HepG2 (cell line): ENCODE measurements at regions not wholly inside any gene's neighbourhood (a gene's known extent, or its start where the extent isn't known, plus 50 kb on each side); places are given as distances from the start of the nearest gene placed in this dataset.

ENCODE experiments used
- ADNP ChIP-seq: sonication (generic); formaldehyde crosslinking; IDR thresholded peaks from 2 replicates; pipeline ENCODE4 v1.4.0; 2020; ENCODE audit warnings: missing genetic modification reagents
- ARID2 ChIP-seq: sonication (generic); formaldehyde crosslinking; IDR thresholded peaks from 2 replicates; pipeline ENCODE4 v1.8.1; 2022; ENCODE audit warnings: mild to moderate bottlenecking, missing genetic modification reagents, borderline replicate concordance
- DR1 ChIP-seq: sonication (generic); formaldehyde crosslinking; IDR thresholded peaks from 2 replicates; pipeline ENCODE4 v1.8.0; 2021; ENCODE audit warnings: mild to moderate bottlenecking, missing genetic modification reagents, inconsistent platforms
- FOXA1 ChIP-seq, 2 experiments: fragments of 450-650 bp in 1 of 2; sonication (generic) in 1 of 2; formaldehyde crosslinking in 1 of 2; IDR thresholded peaks; 2 replicates each; pipeline versions ENCODE4 v1.4.0 to v1.6.1; 2016 to 2020; ENCODE audit warnings: missing genetic modification reagents in 1 of 2
- KDM1A ChIP-seq: IDR thresholded peaks from 2 replicates; pipeline ENCODE4 v1.6.1; 2016; ENCODE audit warnings: missing compliant biosample characterization
- KDM5B ChIP-seq: sonication (generic); formaldehyde crosslinking; IDR thresholded peaks from 2 replicates; pipeline ENCODE4 v1.4.0; 2020; ENCODE audit warnings: missing genetic modification reagents, mild to moderate bottlenecking, borderline replicate concordance
- KLF11 ChIP-seq: IDR thresholded peaks from 2 replicates; pipeline ENCODE4 v1.6.1; 2016; ENCODE audit warnings: missing compliant biosample characterization
- MAZ ChIP-seq, 2 experiments: sonication (generic) in 1 of 2; formaldehyde crosslinking in 1 of 2; IDR thresholded peaks; 2 replicates each; pipeline versions ENCODE4 v1.5.0 to v1.6.1; 2012 to 2020; ENCODE audit warnings: low read depth in 2 of 2, mild to moderate bottlenecking in 2 of 2, borderline replicate concordance in 1 of 2, improper control_type of control experiment in 1 of 2, low read length in 1 of 2, missing genetic modification reagents in 1 of 2, moderate library complexity in 1 of 2
- MYC ChIP-seq: sonication (generic); formaldehyde crosslinking; IDR thresholded peaks from 2 replicates; pipeline ENCODE4 v1.9.0; 2021; ENCODE audit warnings: missing genetic modification reagents, borderline replicate concordance
- POLR2AphosphoS5 ChIP-seq: IDR thresholded peaks from 2 replicates; pipeline ENCODE4 v1.6.1; 2012; ENCODE audit warnings: low read depth, low read length
- RFX1 ChIP-seq: fragments of 450-650 bp; IDR thresholded peaks from 2 replicates; pipeline ENCODE4 v1.6.1; 2017
- ZBTB3 ChIP-seq: sonication (generic); formaldehyde crosslinking; IDR thresholded peaks from 2 replicates; pipeline ENCODE4 v1.4.0; 2020; ENCODE audit warnings: low read depth, mild to moderate bottlenecking, moderate library complexity, missing genetic modification reagents, borderline replicate concordance
- ZFAT ChIP-seq: sonication (generic); formaldehyde crosslinking; conservative IDR thresholded peaks from 2 replicates; pipeline ENCODE4 v1.8.1; 2023; ENCODE audit warnings: missing genetic modification reagents, inconsistent platforms
- ZFP36 ChIP-seq: fragments of 150-350 bp; IDR thresholded peaks from 2 replicates; pipeline ENCODE4 v1.6.1; 2018; ENCODE audit warnings: borderline replicate concordance, low read length, low read depth; ENCODE audit not compliant: partially characterized antibody
- ZNF138 ChIP-seq: sonication (generic); formaldehyde crosslinking; IDR thresholded peaks from 2 replicates; pipeline ENCODE4 v1.5.0; 2020; ENCODE audit warnings: mild to moderate bottlenecking, low read depth, missing genetic modification reagents
- ZNF430 ChIP-seq: sonication (generic); formaldehyde crosslinking; IDR thresholded peaks from 2 replicates; pipeline ENCODE4 v1.9.0; 2021; ENCODE audit warnings: mild to moderate bottlenecking, missing genetic modification reagents
- ZNF724P ChIP-seq: sonication (generic); formaldehyde crosslinking; IDR thresholded peaks from 2 replicates; pipeline ENCODE4 v1.8.0; 2022; ENCODE audit warnings: missing genetic modification reagents, borderline replicate concordance
- ZNF75D ChIP-seq: sonication (generic); formaldehyde crosslinking; IDR thresholded peaks from 2 replicates; pipeline ENCODE4 v1.8.1; 2023; ENCODE audit warnings: missing genetic modification reagents, mild to moderate bottlenecking, borderline replicate concordance
- ZNF775 ChIP-seq: sonication (generic); formaldehyde crosslinking; IDR thresholded peaks from 2 replicates; pipeline ENCODE4 v1.4.0; 2020; ENCODE audit warnings: missing genetic modification reagents, mild to moderate bottlenecking, moderate library complexity, borderline replicate concordance
- TF ChIP-seq, protein P1 (sequence below), 2 experiments: fragments of 450-650 bp in 1 of 2; sonication (generic) in 1 of 2; formaldehyde crosslinking in 1 of 2; IDR thresholded peaks; 2 replicates each; pipeline versions ENCODE4 v1.6.1 to v1.8.0; 2016 to 2022; ENCODE audit warnings: antibody characterized with exemption in 1 of 2, mild to moderate bottlenecking in 1 of 2, missing genetic modification reagents in 1 of 2

DNA sequence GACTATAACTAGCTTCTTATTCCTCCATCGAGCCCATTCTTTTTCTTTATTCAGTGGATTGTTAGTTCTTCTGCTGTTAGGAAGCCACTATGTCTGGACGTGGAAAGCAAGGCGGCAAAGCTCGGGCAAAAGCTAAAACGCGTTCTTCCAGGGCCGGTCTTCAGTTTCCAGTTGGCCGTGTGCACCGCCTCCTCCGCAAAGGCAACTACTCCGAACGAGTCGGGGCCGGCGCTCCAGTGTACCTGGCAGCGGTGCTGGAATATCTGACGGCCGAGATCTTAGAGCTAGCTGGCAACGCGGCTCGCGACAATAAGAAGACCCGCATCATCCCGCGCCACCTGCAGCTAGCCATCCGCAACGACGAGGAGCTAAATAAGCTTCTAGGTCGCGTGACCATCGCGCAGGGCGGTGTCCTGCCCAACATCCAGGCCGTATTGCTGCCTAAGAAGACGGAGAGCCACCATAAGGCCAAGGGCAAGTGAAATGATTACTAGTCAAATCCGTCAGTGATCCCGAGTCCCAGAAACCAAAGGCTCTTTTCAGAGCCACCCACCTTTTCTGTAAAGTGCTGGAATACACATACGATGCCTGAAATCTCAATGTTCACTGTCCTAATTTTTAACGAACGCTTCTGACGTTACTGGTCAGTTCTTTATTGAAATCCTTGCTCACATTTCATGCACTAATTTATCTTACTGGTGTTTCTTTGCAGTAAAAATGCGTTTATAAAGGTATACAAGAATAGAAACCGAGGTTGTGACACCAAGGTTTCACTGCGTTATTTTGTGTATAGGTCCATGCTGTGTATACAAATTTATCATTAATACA lies 129.9 kb downstream of the HFE start (continued):
- TF ChIP-seq ARID2 (peak; percentile 98), ZNF775 (CRISPR knock-in tag) (no peak), ZBTB3 (no peak; the same call in 1 of the 2 replicates), ZFAT (CRISPR knock-in tag) (no peak), KDM1A (CRISPR knock-in tag) (no peak), ADNP (CRISPR knock-in tag) (no peak), DR1 (CRISPR knock-in tag) (peak; percentile 44), MYC (CRISPR knock-in tag) (peak; percentile 72; the same call in 1 of the 2 replicates), FOXA1 (IDR thresholded peaks at IDR 0.05) (no peak), FOXA1 (CRISPR knock-in tag; IDR thresholded peaks at IDR 0.05) (no peak; the same call in 1 of the 2 replicates), ZFP36 (no peak), MAZ (IDR thresholded peaks at IDR 0.05; ENCODE audit: borderline replicate concordance, low read depth, low read length) (no peak), MAZ (CRISPR knock-in tag; IDR thresholded peaks at IDR 0.05; ENCODE audit: low read depth) (peak; percentile 40; the same call in 1 of the 2 replicates), KDM5B (peak; percentile 81; the same call in 1 of the 2 replicates), KLF11 (CRISPR knock-in tag) (no peak), ZNF724P (no peak; the same call in 1 of the 2 replicates), ZNF430 (no peak), POLR2AphosphoS5 (peak; percentile 93), RFX1 (no peak), ZNF75D (CRISPR knock-in tag) (no peak), ZNF138 (CRISPR knock-in tag) (peak; percentile 95)
- TF ChIP-seq, protein P1, sequence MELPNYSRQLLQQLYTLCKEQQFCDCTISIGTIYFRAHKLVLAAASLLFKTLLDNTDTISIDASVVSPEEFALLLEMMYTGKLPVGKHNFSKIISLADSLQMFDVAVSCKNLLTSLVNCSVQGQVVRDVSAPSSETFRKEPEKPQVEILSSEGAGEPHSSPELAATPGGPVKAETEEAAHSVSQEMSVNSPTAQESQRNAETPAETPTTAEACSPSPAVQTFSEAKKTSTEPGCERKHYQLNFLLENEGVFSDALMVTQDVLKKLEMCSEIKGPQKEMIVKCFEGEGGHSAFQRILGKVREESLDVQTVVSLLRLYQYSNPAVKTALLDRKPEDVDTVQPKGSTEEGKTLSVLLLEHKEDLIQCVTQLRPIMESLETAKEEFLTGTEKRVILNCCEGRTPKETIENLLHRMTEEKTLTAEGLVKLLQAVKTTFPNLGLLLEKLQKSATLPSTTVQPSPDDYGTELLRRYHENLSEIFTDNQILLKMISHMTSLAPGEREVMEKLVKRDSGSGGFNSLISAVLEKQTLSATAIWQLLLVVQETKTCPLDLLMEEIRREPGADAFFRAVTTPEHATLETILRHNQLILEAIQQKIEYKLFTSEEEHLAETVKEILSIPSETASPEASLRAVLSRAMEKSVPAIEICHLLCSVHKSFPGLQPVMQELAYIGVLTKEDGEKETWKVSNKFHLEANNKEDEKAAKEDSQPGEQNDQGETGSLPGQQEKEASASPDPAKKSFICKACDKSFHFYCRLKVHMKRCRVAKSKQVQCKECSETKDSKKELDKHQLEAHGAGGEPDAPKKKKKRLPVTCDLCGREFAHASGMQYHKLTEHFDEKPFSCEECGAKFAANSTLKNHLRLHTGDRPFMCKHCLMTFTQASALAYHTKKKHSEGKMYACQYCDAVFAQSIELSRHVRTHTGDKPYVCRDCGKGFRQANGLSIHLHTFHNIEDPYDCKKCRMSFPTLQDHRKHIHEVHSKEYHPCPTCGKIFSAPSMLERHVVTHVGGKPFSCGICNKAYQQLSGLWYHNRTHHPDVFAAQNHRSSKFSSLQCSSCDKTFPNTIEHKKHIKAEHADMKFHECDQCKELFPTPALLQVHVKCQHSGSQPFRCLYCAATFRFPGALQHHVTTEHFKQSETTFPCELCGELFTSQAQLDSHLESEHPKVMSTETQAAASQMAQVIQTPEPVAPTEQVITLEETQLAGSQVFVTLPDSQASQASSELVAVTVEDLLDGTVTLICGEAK (IDR thresholded peaks at IDR 0.05) = no peak
- TF ChIP-seq, protein P1 (CRISPR knock-in tag; IDR thresholded peaks at IDR 0.05) = peak; percentile 58
